ENCODE measurements at regions not wholly inside any gene's neighbourhood (a gene's known extent, or its start where the extent isn't known, plus 50 kb on each side); places are given as distances from the start of the nearest gene placed in this dataset.

DNA sequence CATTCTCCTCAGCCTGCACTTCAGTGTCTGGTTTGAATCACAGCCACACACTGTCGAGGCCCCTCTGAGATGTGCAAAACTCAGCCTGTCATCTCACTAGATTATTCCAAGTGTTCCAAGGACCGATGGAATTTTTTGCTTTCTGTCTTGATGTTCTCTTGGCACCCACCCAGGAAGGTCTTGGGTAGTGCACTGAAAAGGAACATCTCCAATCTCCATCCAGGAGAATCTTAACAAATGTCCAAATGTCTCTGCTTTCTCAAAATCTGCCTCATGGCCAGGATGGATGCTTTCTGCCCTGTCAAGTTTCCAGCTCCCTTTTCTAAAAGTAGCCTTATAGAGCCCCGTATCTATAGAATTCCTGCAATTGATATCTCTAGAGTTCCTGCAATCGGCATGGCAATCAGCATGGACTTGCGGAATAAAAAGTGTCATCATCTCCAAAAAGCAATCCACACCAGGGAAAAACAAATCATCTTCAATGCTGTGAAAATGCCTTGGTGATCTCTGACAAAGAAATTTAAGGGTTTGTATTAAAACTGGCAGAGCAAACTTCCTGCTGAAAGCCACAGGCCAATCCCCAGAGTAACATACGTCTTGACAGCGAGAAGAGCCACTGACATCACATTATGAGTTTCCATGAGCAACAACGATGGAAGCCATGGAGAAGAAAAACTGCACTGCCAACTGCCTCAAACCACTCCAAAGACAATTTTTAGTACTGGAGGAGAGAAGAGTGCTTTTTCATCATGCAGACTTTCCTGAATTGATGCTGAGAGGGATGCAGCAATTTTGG is 215.3 kb upstream of the FAM9B start:
- TF ChIP-seq POLR2A (IDR thresholded peaks at IDR 0.05) = no peak
- TF ChIP-seq, protein P1, sequence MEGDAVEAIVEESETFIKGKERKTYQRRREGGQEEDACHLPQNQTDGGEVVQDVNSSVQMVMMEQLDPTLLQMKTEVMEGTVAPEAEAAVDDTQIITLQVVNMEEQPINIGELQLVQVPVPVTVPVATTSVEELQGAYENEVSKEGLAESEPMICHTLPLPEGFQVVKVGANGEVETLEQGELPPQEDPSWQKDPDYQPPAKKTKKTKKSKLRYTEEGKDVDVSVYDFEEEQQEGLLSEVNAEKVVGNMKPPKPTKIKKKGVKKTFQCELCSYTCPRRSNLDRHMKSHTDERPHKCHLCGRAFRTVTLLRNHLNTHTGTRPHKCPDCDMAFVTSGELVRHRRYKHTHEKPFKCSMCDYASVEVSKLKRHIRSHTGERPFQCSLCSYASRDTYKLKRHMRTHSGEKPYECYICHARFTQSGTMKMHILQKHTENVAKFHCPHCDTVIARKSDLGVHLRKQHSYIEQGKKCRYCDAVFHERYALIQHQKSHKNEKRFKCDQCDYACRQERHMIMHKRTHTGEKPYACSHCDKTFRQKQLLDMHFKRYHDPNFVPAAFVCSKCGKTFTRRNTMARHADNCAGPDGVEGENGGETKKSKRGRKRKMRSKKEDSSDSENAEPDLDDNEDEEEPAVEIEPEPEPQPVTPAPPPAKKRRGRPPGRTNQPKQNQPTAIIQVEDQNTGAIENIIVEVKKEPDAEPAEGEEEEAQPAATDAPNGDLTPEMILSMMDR (IDR thresholded peaks at IDR 0.05) = no peak

Measured in adrenal gland (tissue), 5 donors.